Neural progenitor cell (in vitro differentiated cells): ENCODE measurements at regions not wholly inside any gene's neighbourhood (a gene's known extent, or its start where the extent isn't known, plus 50 kb on each side); places are given as distances from the start of the nearest gene placed in this dataset.

Experiments
- DNase-seq: peaks from one replicate; pipeline ENCODE4 v3.0.0-alpha.2; 2016; ENCODE audit warnings: low spot score
- H2AFZ ChIP-seq: fragments of 200-600 bp; sonication (generic); replicated peaks from 2 replicates; pipeline ENCODE4 v1.6.1; 2016; ENCODE audit warnings: antibody characterized with exemption
- H3F3A ChIP-seq: fragments of 200-600 bp; sonication (generic); 2 replicates; pipeline ENCODE4 v1.6.1; 2016; ENCODE audit warnings: antibody characterized with exemption, low read depth
- H3K27ac ChIP-seq: fragments of 200-600 bp; sonication (generic); 2 replicates; pipeline ENCODE4 v1.5.1; 2016; ENCODE audit warnings: mild to moderate bottlenecking
- H3K27me3 ChIP-seq: fragments of 200-600 bp; sonication (generic); 2 replicates; pipeline ENCODE4 v1.6.1; 2016; ENCODE audit warnings: mild to moderate bottlenecking, moderate library complexity
- H3K36me3 ChIP-seq: fragments of 200-600 bp; sonication (generic); 2 replicates; pipeline ENCODE4 v1.5.1; 2016
- H3K4me1 ChIP-seq: fragments of 200-600 bp; sonication (generic); 2 replicates; pipeline ENCODE4 v1.6.1; 2016; ENCODE audit warnings: mixed run types
- H3K4me2 ChIP-seq: fragments of 200-600 bp; sonication (generic); 2 replicates; pipeline ENCODE4 v1.6.1; 2016
- H3K4me3 ChIP-seq: fragments of 200-600 bp; sonication (generic); 2 replicates; pipeline ENCODE4 v1.5.1; 2016
- H3K79me2 ChIP-seq: fragments of 200-600 bp; sonication (generic); 2 replicates; pipeline ENCODE4 v1.6.1; 2016; ENCODE audit warnings: low read depth
- H3K9ac ChIP-seq: fragments of 200-600 bp; sonication (generic); 2 replicates; pipeline ENCODE4 v1.6.1; 2016
- H3K9me3 ChIP-seq: fragments of 200-600 bp; sonication (generic); 2 replicates; pipeline ENCODE4 v1.5.1; 2016; ENCODE audit warnings: low read depth
- H4K20me1 ChIP-seq: fragments of 200-600 bp; sonication (generic); 2 replicates; pipeline ENCODE4 v1.6.1; 2016; ENCODE audit warnings: low read depth
- H3K27ac Mint-ChIP-seq: 3 replicates; pipeline ENCODE4 v1.8.0; 2021; ENCODE audit warnings: mixed read lengths
- H3K27me3 Mint-ChIP-seq: 2 replicates; pipeline ENCODE4 v1.8.0; 2022; ENCODE audit warnings: low read depth, mild to moderate bottlenecking, inconsistent platforms, moderate library complexity, mixed read lengths; ENCODE audit not compliant: insufficient read depth
- H3K36me3 Mint-ChIP-seq: 3 replicates; pipeline ENCODE4 v1.8.0; 2021; ENCODE audit warnings: mixed read lengths
- H3K4me1 Mint-ChIP-seq: 3 replicates; pipeline ENCODE4 v1.8.0; 2021; ENCODE audit warnings: mixed read lengths
- H3K4me3 Mint-ChIP-seq: 3 replicates; pipeline ENCODE4 v1.8.0; 2021; ENCODE audit warnings: mild to moderate bottlenecking, moderate library complexity, mixed read lengths
- H3K9me3 Mint-ChIP-seq: 3 replicates; pipeline ENCODE4 v1.8.0; 2020; ENCODE audit warnings: mixed read lengths
- CTCF ChIP-seq: fragments of 200-600 bp; sonication (generic); IDR thresholded peaks from 2 replicates; pipeline ENCODE4 v1.5.1; 2017; ENCODE audit warnings: antibody characterized with exemption, mild to moderate bottlenecking
- EZH2 ChIP-seq: fragments of 200-600 bp; sonication (generic); IDR thresholded peaks from 2 replicates; pipeline ENCODE4 v1.6.1; 2017; ENCODE audit warnings: antibody characterized with exemption, mild to moderate bottlenecking, moderate library complexity
- EZH2phosphoT487 ChIP-seq: fragments of 200-600 bp; sonication (generic); IDR thresholded peaks from 2 replicates; pipeline ENCODE4 v1.6.1; 2017; ENCODE audit warnings: antibody characterized with exemption

- Histone ChIP-seq H3K9me3 (no peaks in the 10 kb centered on the region), H3K36me3 (no peaks in the 10 kb centered on the region), H3K79me2 (no peaks in the 10 kb centered on the region), H3K27me3 (no peaks in the 10 kb centered on the region), H3K4me1 (peaks cover 11% of the 10 kb centered on the region), H3F3A (peaks cover 3% of the 10 kb centered on the region), H4K20me1 (no peaks in the 10 kb centered on the region), H3K4me3 (no peak overlapping the region), H3K4me2 (no peak overlapping the region), H3K27ac (no peak overlapping the region), H3K9ac (no peak overlapping the region), H2AFZ (no peak overlapping the region)
- no peak for DNase-seq
- Mint-ChIP-seq H3K27me3 (peaks cover 6% of the 10 kb centered on the region), H3K4me3 (no peak overlapping the region), H3K27ac (no peak overlapping the region), H3K4me1 (peaks cover 33% of the 10 kb centered on the region), H3K9me3 (no peaks in the 10 kb centered on the region), H3K36me3 (no peaks in the 10 kb centered on the region)
- TF ChIP-seq CTCF (no peak), EZH2phosphoT487 (no peak), EZH2 (no peak)
These were observed 59.0 kb downstream of the ING2 start for GRCh38 chr4:183563874-183564273.

- Mint-ChIP-seq H3K4me1 (peaks cover 16% of the 10 kb centered on the region), H3K36me3 (no peaks in the 10 kb centered on the region), H3K4me3 (peak overlapping the region; percentile 63), H3K27me3 (peaks cover 8% of the 10 kb centered on the region), H3K27ac (peak overlapping the region; percentile 61), H3K9me3 (no peaks in the 10 kb centered on the region)
- Histone ChIP-seq H3K36me3 (no peaks in the 10 kb centered on the region), H3K79me2 (no peaks in the 10 kb centered on the region), H3K27ac (no peak overlapping the region), H3K4me1 (no peaks in the 10 kb centered on the region), H3K9me3 (no peaks in the 10 kb centered on the region), H3K4me2 (no peak overlapping the region), H3F3A (no peaks in the 10 kb centered on the region), H3K9ac (no peak overlapping the region), H4K20me1 (no peaks in the 10 kb centered on the region), H3K4me3 (no peak overlapping the region), H2AFZ (no peak overlapping the region), H3K27me3 (no peaks in the 10 kb centered on the region)
- no peak for TF ChIP-seq EZH2
- TF ChIP-seq EZH2phosphoT487, result no peak
- TF ChIP-seq CTCF, result no peak
- no peak for DNase-seq
These were observed 66.6 kb downstream of the ING2 start for GRCh38 chr4:183571350-183571941.

- H3K9me3 ChIP-seq, result no peaks in the 10 kb centered on the region
- H3K4me1 ChIP-seq, result no peaks in the 10 kb centered on the region
- no peak overlapping the region for H2AFZ ChIP-seq
- Mint-ChIP-seq H3K27ac (no peak overlapping the region), H3K27me3 (peaks cover 3% of the 10 kb centered on the region), H3K4me3 (no peak overlapping the region), H3K36me3 (no peaks in the 10 kb centered on the region), H3K4me1 (peaks cover 8% of the 10 kb centered on the region), H3K9me3 (peaks cover 4% of the 10 kb centered on the region)
- H3K27ac ChIP-seq, result no peak overlapping the region
- TF ChIP-seq EZH2phosphoT487, result no peak
- TF ChIP-seq EZH2, result no peak
- no peak for TF ChIP-seq CTCF
- no peak overlapping the region for H3K4me3 ChIP-seq
- H3F3A ChIP-seq, result no peaks in the 10 kb centered on the region
- H3K79me2 ChIP-seq, result no peaks in the 10 kb centered on the region
- H3K9ac ChIP-seq, result no peak overlapping the region
- H3K27me3 ChIP-seq, result no peaks in the 10 kb centered on the region
- no peaks in the 10 kb centered on the region for H4K20me1 ChIP-seq
- no peak overlapping the region for H3K4me2 ChIP-seq
- DNase-seq, result no peak
- no peaks in the 10 kb centered on the region for H3K36me3 ChIP-seq
These were observed 72.0 kb downstream of the ING2 start for GRCh38 chr4:183576701-183577404.
